HepG2 (cell line): ENCODE measurements at regions not wholly inside any gene's neighbourhood (a gene's known extent, or its start where the extent isn't known, plus 50 kb on each side); places are given as distances from the start of the nearest gene placed in this dataset.

Experiments used
- ATAC-seq: fragments of 200-7000 bp; cut with Tn5 transposase; 3 replicates; pipeline ENCODE4 v1.9.1; 2020; ENCODE audit warnings: mild to moderate bottlenecking, moderate library complexity
- BruUV-seq: library from RNA; stranded (reverse); fragments of 400-500 nt; replicated peaks from 2 replicates; lab custom pipeline; 2021; lab: Mats Ljungman, UMichigan
- CTCF ChIA-PET: fragments of 300-600 bp; formaldehyde crosslinking; extraction: SDS; loops from one replicate; lab custom pipeline; 2021; ENCODE audit warnings: low total read pairs, inconsistent platforms, low intra/inter-chr PET ratio; lab: Yijun Ruan, JAX
- POLR2A ChIA-PET: fragments of 350-600 bp; sonication (Branson Sonifier 250); formaldehyde crosslinking; loops from one replicate; lab custom pipeline; 2020; ENCODE audit warnings: antibody characterized with exemption, inconsistent platforms; lab: Yijun Ruan, JAX
- DNase-seq: peaks from one replicate; pipeline ENCODE4 v3.0.0-alpha.2; 2015; ENCODE audit warnings: low spot score
- FAIRE-seq: peaks from 3 replicates; lab custom pipeline; 2011; peaks lifted over from hg19 to GRCh38; lab: Jason Lieb, UNC
- H2AFZ ChIP-seq: one replicate; pipeline ENCODE4 v1.6.1; 2011; ENCODE audit warnings: low read length, inconsistent platforms
- H3K27ac ChIP-seq: fragments of 300-600 bp; 3 replicates; pipeline ENCODE4 v1.8.0; 2011; ENCODE audit warnings: mixed run types, mild to moderate bottlenecking, mixed read lengths, low read length, inconsistent platforms; ENCODE audit not compliant: insufficient read depth; ENCODE audit errors: extremely low read length
- H3K27me3 ChIP-seq, 2 experiments: fragments of 200-600 bp in 1 of 2; 2 replicates in 1 of 2; 3 replicates in 1 of 2; pipeline versions ENCODE4 v1.6.0 to v1.8.0; 2011; ENCODE audit warnings: low read length in 2 of 2, mild to moderate bottlenecking in 2 of 2, moderate library complexity in 2 of 2, inconsistent platforms in 1 of 2; ENCODE audit not compliant: insufficient read depth in 2 of 2, control insufficient read depth in 1 of 2
- H3K36me3 ChIP-seq, 2 experiments: fragments of 200-600 bp in 1 of 2; replicated peaks in 1 of 2; 2 replicates in 1 of 2; 3 replicates in 1 of 2; pipeline versions ENCODE4 v1.5.1 to v1.8.0; 2011; ENCODE audit warnings: low read length in 2 of 2, inconsistent platforms in 1 of 2; ENCODE audit not compliant: insufficient read depth in 2 of 2, control insufficient read depth in 1 of 2
- H3K4me1 ChIP-seq: 2 replicates; pipeline ENCODE4 v1.5.1; 2012; ENCODE audit warnings: low read length, inconsistent platforms; ENCODE audit not compliant: insufficient read depth
- H3K4me2 ChIP-seq: 2 replicates; pipeline ENCODE4 v1.6.0; 2011; ENCODE audit warnings: low read depth, low read length, inconsistent platforms
- H3K4me3 ChIP-seq, 3 experiments: fragments of 200-600 bp in 1 of 3; sonication (generic), shearing (Covaris generic) in 1 of 3; replicated peaks in 1 of 3; 2 replicates each; pipeline ENCODE4 v1.5.1; 2011 to 2016; ENCODE audit warnings: low read length in 3 of 3, inconsistent platforms in 2 of 3, low read depth in 2 of 3, mild to moderate bottlenecking in 2 of 3, control low read depth in 1 of 3, mixed read lengths in 1 of 3; ENCODE audit not compliant: insufficient read depth in 1 of 3
- H3K79me2 ChIP-seq: one replicate; pipeline ENCODE4 v1.6.1; 2011; ENCODE audit warnings: low read length, inconsistent platforms; ENCODE audit not compliant: insufficient read depth
- H3K9ac ChIP-seq: 2 replicates; pipeline ENCODE4 v1.6.0; 2011; ENCODE audit warnings: mild to moderate bottlenecking, low read depth, low read length, inconsistent platforms; ENCODE audit not compliant: insufficient read depth
- H3K9me3 ChIP-seq: 2 replicates; pipeline ENCODE4 v1.5.1; 2012; ENCODE audit warnings: mild to moderate bottlenecking, low read length
- H4K20me1 ChIP-seq: 2 replicates; pipeline ENCODE4 v1.6.0; 2011; ENCODE audit warnings: inconsistent platforms, mild to moderate bottlenecking, low read length, moderate library complexity; ENCODE audit not compliant: insufficient read depth
- ETV5 ChIP-seq: IDR thresholded peaks from 2 replicates; pipeline ENCODE4 v1.6.1; 2018; ENCODE audit warnings: missing biosample characterization, missing genetic modification reagents, inconsistent platforms, borderline replicate concordance
- FOXA3 ChIP-seq: IDR thresholded peaks from 2 replicates; pipeline ENCODE4 v1.6.1; 2016; ENCODE audit warnings: missing genetic modification reagents, missing compliant biosample characterization
- GFI1 ChIP-seq: sonication (generic); formaldehyde crosslinking; IDR thresholded peaks from 2 replicates; pipeline ENCODE4 v1.5.0; 2020; ENCODE audit warnings: missing genetic modification reagents, mild to moderate bottlenecking, borderline replicate concordance
- MBNL3 ChIP-seq: fragments of 250-450 bp; sonication (Bioruptor Pico); conservative IDR thresholded peaks from 2 replicates; pipeline ENCODE4 v1.8.0; 2022; ENCODE audit warnings: mild to moderate bottlenecking, inconsistent platforms
- MZF1 ChIP-seq: sonication (generic); formaldehyde crosslinking; IDR thresholded peaks from 2 replicates; pipeline ENCODE4 v1.8.1; 2023; ENCODE audit warnings: mild to moderate bottlenecking, missing genetic modification reagents, borderline replicate concordance
- ZNF331 ChIP-seq: sonication (generic); formaldehyde crosslinking; IDR thresholded peaks from 2 replicates; pipeline ENCODE4 v1.4.0; 2020; ENCODE audit warnings: missing genetic modification reagents
- WGBS: methylation state at CpG from one replicate; pipeline ENCODE4 v1.1.6; 2017; ENCODE audit warnings: low lambda C conversion rate; 5-methylcytosine and 5-hydroxymethylcytosine counted together
- in situ Hi-C: cut with HindIII; loops from 2 replicates; pipeline ENCODE4 v1.10.0; 2017; ENCODE audit warnings: low pct_unique_long_range_greater_than_20kb; ENCODE audit not compliant: extremely low pct_ligation_motif_present
- intact Hi-C: fragments of 100-400 bp; cut with micrococcal nuclease; formaldehyde crosslinking; loops from one replicate; pipeline ENCODE4 v1.10.0; 2022; ENCODE audit not compliant: unreplicated experiment
- TF ChIP-seq, protein P1 (sequence below): sonication (generic); formaldehyde crosslinking; conservative IDR thresholded peaks from 2 replicates; pipeline ENCODE4 v1.4.0; 2020; ENCODE audit warnings: missing genetic modification reagents
- TF ChIP-seq, protein P2 (sequence below): sonication (generic); formaldehyde crosslinking; IDR thresholded peaks from 2 replicates; pipeline ENCODE4 v1.4.0; 2020; ENCODE audit warnings: missing genetic modification reagents

DNA sequence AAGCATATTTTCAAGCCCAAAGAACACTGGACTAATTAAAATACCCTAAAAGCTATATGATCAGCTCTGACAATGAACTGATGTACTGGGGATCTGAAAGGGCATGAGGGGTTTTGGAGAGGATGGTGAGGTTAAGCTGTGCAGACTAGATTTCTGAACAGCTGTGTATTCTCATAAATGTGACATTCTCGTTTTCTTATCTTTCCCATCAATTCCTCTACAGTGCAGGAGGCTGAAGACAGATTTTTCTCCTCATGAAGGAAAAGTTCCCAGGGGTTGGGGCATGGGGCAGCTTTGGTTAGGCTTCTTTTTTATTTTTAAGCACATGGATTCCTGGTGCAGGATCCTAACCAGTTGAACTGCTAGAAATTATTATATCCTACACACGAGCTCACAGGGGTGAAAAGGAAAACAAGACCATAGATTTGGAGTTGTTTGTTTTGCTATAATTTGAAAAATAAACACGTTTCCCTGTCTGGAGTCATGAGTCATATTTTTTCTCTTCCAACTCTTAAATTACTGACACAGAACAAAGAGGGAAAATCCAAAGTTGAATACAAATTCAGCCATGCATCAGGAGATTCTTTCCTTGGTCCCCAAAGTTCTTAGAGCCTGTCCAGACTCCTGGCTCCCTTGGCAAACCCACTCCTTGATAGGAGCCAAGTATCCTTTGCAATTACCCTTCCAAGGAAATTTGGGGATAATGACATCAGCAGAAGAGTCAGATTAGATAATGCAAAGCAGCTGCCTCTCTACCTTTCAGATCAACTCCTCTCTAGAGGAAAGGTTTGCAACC lies 147.7 kb upstream of the NPVF start:
- BruUV-seq, result no TSS peak
- no peak overlapping the region for H3K4me2 ChIP-seq
- no peak for DNase-seq
- ChIA-PET POLR2A (no interaction called here), CTCF (no interaction called here)
- TF ChIP-seq, protein P1, sequence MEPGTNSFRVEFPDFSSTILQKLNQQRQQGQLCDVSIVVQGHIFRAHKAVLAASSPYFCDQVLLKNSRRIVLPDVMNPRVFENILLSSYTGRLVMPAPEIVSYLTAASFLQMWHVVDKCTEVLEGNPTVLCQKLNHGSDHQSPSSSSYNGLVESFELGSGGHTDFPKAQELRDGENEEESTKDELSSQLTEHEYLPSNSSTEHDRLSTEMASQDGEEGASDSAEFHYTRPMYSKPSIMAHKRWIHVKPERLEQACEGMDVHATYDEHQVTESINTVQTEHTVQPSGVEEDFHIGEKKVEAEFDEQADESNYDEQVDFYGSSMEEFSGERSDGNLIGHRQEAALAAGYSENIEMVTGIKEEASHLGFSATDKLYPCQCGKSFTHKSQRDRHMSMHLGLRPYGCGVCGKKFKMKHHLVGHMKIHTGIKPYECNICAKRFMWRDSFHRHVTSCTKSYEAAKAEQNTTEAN (CRISPR knock-in tag), result no peak
- no peak for TF ChIP-seq ETV5 (CRISPR knock-in tag)
- no peak for ATAC-seq
- 2% methylated on average over 3 of the region's 3 CpGs for WGBS
- in situ Hi-C loops (no loop called here), intact Hi-C loops (no loop called here)
- H3K9ac ChIP-seq, result no peak overlapping the region
- no peaks in the 10 kb centered on the region for H3K4me1 ChIP-seq
- H3K79me2 ChIP-seq, result no peaks in the 10 kb centered on the region
- no peak overlapping the region for H3K4me3 ChIP-seq
- no peak overlapping the region for H3K27ac ChIP-seq
- peaks cover 17% of the 10 kb centered on the region for H3K9me3 ChIP-seq
- H3K27me3 ChIP-seq, result no peaks in the 10 kb centered on the region
- H4K20me1 ChIP-seq, result no peaks in the 10 kb centered on the region
- H3K36me3 ChIP-seq, result no peaks in the 10 kb centered on the region
- H2AFZ ChIP-seq, result no peak overlapping the region
- FAIRE-seq, result no peak

DNA sequence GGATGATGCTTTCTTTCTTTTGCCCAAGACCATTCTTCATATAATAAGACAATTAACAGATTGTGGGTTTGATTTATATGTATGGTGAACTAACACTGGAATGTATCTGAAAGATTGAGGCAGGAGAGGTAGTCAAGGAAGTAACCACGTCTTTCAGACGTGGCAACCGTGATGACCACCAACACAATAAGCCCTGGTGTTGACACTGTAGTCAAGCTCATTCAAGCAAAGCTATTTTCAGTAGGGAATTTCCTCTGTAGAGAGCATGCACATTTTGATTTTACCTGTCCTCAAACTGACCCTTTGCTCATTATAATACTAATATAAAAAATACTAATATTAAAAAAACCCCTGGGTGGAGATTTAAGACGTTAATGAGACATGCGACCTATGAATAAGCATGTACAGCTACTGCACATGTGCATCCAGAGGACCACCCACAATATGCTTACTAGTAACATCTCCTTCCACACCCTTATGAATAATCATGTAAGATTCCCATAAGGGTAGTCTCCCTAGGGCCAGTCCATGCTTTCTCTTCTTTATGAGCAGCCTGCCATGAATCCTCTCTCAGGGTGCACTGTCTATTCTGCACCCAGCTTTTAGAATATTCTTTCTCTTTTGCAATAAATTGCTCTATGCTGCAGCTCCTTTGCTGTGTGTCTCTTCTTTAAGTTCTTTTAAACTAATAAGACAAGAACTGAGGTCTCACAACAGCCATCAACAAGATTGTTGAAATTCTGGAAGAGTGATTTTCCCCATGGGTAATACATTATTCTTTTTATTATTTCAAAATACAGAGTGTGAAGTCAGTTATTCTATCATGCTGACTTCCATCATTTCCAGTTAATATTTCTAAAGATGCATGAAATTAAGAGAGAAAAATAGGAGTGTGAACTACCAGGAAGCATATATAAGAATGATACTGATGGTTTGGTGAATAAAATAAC lies 151.3 kb upstream of the NPVF start:
- DNase-seq (no peak), FAIRE-seq (no peak), ATAC-seq (no peak)
- H3K4me1 ChIP-seq, result no peaks in the 10 kb centered on the region
- H4K20me1 ChIP-seq, result no peaks in the 10 kb centered on the region
- H3K79me2 ChIP-seq, result no peaks in the 10 kb centered on the region
- WGBS, result 3% methylated on average over 5 of the region's 5 CpGs
- intact Hi-C loops (no loop called here), in situ Hi-C loops (loop anchor here (10.0 kb wide), 1 partner anchor 195 kb away; no protein-coding TSS in a partner anchor)
- CTCF ChIA-PET, result no interaction called here
- H3K36me3 ChIP-seq, result no peaks in the 10 kb centered on the region
- H3K4me2 ChIP-seq, result no peak overlapping the region
- POLR2A ChIA-PET, result no interaction called here
- no TSS peak for BruUV-seq
- H3K27me3 ChIP-seq, result no peaks in the 10 kb centered on the region
- no peaks in the 10 kb centered on the region for H3K9me3 ChIP-seq
- H3K9ac ChIP-seq, result no peak overlapping the region
- TF ChIP-seq FOXA3 (CRISPR knock-in tag) (no peak), MZF1 (CRISPR knock-in tag) (no peak), GFI1 (CRISPR knock-in tag) (no peak), ZNF331 (CRISPR knock-in tag) (no peak), MBNL3 (CRISPR knock-in tag) (no peak)
- TF ChIP-seq, protein P2, sequence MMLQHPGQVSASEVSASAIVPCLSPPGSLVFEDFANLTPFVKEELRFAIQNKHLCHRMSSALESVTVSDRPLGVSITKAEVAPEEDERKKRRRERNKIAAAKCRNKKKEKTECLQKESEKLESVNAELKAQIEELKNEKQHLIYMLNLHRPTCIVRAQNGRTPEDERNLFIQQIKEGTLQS (CRISPR knock-in tag), result no peak
- H2AFZ ChIP-seq, result no peak overlapping the region
- H3K4me3 ChIP-seq, result no peak overlapping the region
- H3K27ac ChIP-seq, result no peak overlapping the region
